Smooth muscle cell (in vitro differentiated cells): ENCODE measurements at regions not wholly inside any gene's neighbourhood (a gene's known extent, or its start where the extent isn't known, plus 50 kb on each side); places are given as distances from the start of the nearest gene placed in this dataset. TPM values are rescaled to one million over a fixed set of nuclear protein-coding genes. Genes with fewer than 3 reads are reported as not detected.
"Not testable (repeated sequence)": the region's sequence is repeated elsewhere in the genome, so short reads cannot be mapped to it uniquely, and the experiment has no call there.

Source experiments
- DNase-seq: peaks from one replicate; lab custom pipeline; 2025; ENCODE audit not compliant: unreplicated experiment; lab: John Stamatoyannopoulos, UW
- H2AFZ ChIP-seq: fragments of 200-600 bp; sonication (generic); 2 replicates; pipeline ENCODE4 v1.6.0; 2016; ENCODE audit warnings: antibody characterized with exemption, low read depth, mild to moderate bottlenecking
- H3F3A ChIP-seq: fragments of 200-600 bp; sonication (generic); 2 replicates; pipeline ENCODE4 v1.6.0; 2017; ENCODE audit warnings: antibody characterized with exemption, low read depth
- H3K27ac ChIP-seq: fragments of 200-600 bp; sonication (generic); 2 replicates; pipeline ENCODE4 v1.5.1; 2016; ENCODE audit warnings: low read depth, mild to moderate bottlenecking
- H3K27me3 ChIP-seq: fragments of 200-600 bp; sonication (generic); 2 replicates; pipeline ENCODE4 v1.6.1; 2016; ENCODE audit warnings: low read depth, mild to moderate bottlenecking
- H3K36me3 ChIP-seq: fragments of 200-600 bp; sonication (generic); 2 replicates; pipeline ENCODE4 v1.5.1; 2016; ENCODE audit warnings: low read depth
- H3K4me1 ChIP-seq: fragments of 200-600 bp; sonication (generic); 2 replicates; pipeline ENCODE4 v1.5.1; 2016; ENCODE audit warnings: low read depth
- H3K4me2 ChIP-seq: fragments of 200-600 bp; sonication (generic); 2 replicates; pipeline ENCODE4 v1.6.0; 2016; ENCODE audit warnings: mild to moderate bottlenecking
- H3K4me3 ChIP-seq: fragments of 200-600 bp; sonication (generic); 2 replicates; pipeline ENCODE4 v1.5.1; 2016; ENCODE audit warnings: mild to moderate bottlenecking
- H3K79me2 ChIP-seq: fragments of 200-600 bp; sonication (generic); 2 replicates; pipeline ENCODE4 v1.6.0; 2016; ENCODE audit warnings: low read depth, mild to moderate bottlenecking
- H3K9ac ChIP-seq: fragments of 200-600 bp; sonication (generic); 2 replicates; pipeline ENCODE4 v1.6.0; 2016; ENCODE audit warnings: low read depth
- H3K9me3 ChIP-seq: fragments of 200-600 bp; sonication (generic); replicated peaks from 2 replicates; pipeline ENCODE4 v1.5.1; 2016; ENCODE audit warnings: low read depth
- H4K20me1 ChIP-seq: fragments of 200-600 bp; sonication (generic); 2 replicates; pipeline ENCODE4 v1.6.0; 2016; ENCODE audit warnings: low read depth
- WGBS: methylation state at CpG from one replicate; pipeline ENCODE4 v1.1.7; 2016; ENCODE audit warnings: low lambda C conversion rate; 5-methylcytosine and 5-hydroxymethylcytosine counted together
- microRNA counts: library from miRNA; unstranded; fragments of <30 nt; microRNA quantifications from one replicate; lab custom pipeline; 2016
- microRNA-seq: library from miRNA; unstranded; fragments of <30 nt; microRNA quantifications from one replicate; pipeline ENCODE4, GENCODE V29; 2016; ENCODE audit warnings: borderline number of aligned reads
- small RNA-seq: library from RNA; depleted of rRNA; stranded (forward); fragments of <200 nt; gene quantifications from one replicate; pipeline ENCODE3, GENCODE V24; 2014
- TF ChIP-seq, protein P1 (sequence below): fragments of 200-600 bp; sonication (generic); IDR thresholded peaks from 2 replicates; pipeline ENCODE4 v1.5.1; 2017; ENCODE audit warnings: borderline replicate concordance, mild to moderate bottlenecking, antibody characterized with exemption; ENCODE audit not compliant: insufficient read depth, poor library complexity, severe bottlenecking

DNA sequence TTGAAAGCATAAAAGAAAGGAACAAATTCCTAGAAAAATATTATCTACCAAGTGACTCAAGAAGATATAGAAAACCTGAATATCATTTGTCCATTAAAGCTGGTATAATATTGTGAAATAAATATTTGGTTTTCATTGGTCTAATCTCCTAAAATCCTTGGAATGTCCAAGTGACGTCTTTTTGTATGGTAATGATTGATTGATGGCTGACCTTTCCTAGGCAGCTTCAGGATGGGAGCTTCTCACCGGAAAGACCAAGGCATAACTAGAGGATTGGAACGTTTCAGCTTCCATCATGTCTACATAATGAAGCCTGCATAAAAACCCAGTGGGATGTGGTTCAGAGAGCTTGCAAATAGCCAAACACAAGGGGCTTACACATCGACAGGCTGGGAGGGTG, 57.6 kb upstream of the MAN1A1 start:
- no peaks in the 10 kb centered on the region for H3K9me3 ChIP-seq
- no peak overlapping the region for H3K9ac ChIP-seq
- TF ChIP-seq, protein P1, sequence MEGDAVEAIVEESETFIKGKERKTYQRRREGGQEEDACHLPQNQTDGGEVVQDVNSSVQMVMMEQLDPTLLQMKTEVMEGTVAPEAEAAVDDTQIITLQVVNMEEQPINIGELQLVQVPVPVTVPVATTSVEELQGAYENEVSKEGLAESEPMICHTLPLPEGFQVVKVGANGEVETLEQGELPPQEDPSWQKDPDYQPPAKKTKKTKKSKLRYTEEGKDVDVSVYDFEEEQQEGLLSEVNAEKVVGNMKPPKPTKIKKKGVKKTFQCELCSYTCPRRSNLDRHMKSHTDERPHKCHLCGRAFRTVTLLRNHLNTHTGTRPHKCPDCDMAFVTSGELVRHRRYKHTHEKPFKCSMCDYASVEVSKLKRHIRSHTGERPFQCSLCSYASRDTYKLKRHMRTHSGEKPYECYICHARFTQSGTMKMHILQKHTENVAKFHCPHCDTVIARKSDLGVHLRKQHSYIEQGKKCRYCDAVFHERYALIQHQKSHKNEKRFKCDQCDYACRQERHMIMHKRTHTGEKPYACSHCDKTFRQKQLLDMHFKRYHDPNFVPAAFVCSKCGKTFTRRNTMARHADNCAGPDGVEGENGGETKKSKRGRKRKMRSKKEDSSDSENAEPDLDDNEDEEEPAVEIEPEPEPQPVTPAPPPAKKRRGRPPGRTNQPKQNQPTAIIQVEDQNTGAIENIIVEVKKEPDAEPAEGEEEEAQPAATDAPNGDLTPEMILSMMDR, result no peak
- H3F3A ChIP-seq, result no peaks in the 10 kb centered on the region
- no peak overlapping the region for H3K4me2 ChIP-seq
- no peaks in the 10 kb centered on the region for H3K4me1 ChIP-seq
- H3K27me3 ChIP-seq, result no peaks in the 10 kb centered on the region
- no peaks in the 10 kb centered on the region for H3K79me2 ChIP-seq
- no peak overlapping the region for H3K4me3 ChIP-seq
- no peak overlapping the region for H2AFZ ChIP-seq
- DNase-seq, result no peak
- H3K27ac ChIP-seq, result no peak overlapping the region
- 83% methylated on average over 4 of the region's 4 CpGs for WGBS
- H4K20me1 ChIP-seq, result no peaks in the 10 kb centered on the region
- no peaks in the 10 kb centered on the region for H3K36me3 ChIP-seq

DNA sequence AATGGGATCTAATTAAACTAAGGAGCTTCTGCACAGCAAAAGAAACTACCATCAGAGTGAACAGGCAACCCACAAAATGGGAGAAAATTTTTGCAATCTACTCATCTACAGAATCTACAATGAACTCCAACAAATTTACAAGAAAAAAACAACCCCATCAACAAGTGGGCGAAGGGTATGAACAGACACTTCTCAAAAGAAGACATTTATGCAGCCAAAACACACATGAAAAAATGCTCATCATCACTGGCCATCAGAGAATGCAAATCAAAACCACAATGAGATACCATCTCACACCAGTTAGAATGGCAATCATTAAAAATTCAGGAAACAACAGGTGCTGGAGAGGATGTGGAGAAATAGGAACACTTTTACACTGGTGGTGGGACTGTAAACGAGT, 55.6 kb upstream of the MAN1A1 start:
- WGBS, result 91% methylated on average over 2 of the region's 2 CpGs
- not testable (repeated sequence) for H3K4me1 ChIP-seq, H3K4me3 ChIP-seq, H3K9ac ChIP-seq, H3F3A ChIP-seq, DNase-seq, H3K4me2 ChIP-seq, H3K27me3 ChIP-seq, H3K9me3 ChIP-seq, H3K27ac ChIP-seq, H3K79me2 ChIP-seq, H3K36me3 ChIP-seq, H2AFZ ChIP-seq, H4K20me1 ChIP-seq

MicroRNAs encoded in the stretch of these regions (microRNA counts, 767-probe panel; counts per million panel counts)
- microRNA hsa-miR-3144-5p (lab: Ali Mortazavi, UCI), result 183 counts per million

Small RNAs in the stretch of these regions (microRNA-seq; reads per million reads assigned to microRNA genes)
- gene MIR3144, result not detected

Small RNAs in the stretch of these regions (small RNA-seq; reads per million reads assigned to genes)
- not detected for gene COX6A1P3
- gene MIR3144, result not detected
- 2.3 reads per million, percentile 47 among the genes with 10 or more reads in this experiment for gene RNA5SP215
- not detected for gene RNU6-214P
